ENCODE measurements at regions not wholly inside any gene's neighbourhood (a gene's known extent, or its start where the extent isn't known, plus 50 kb on each side); places are given as distances from the start of the nearest gene placed in this dataset.

GRCh38 chr20:12345978-12346377 is 428.3 kb downstream of the BTBD3 start:
- DNase-seq (no peak), ATAC-seq (no peak)
- Histone ChIP-seq H3K4me1 (no peaks in the 10 kb centered on the region), H3K27ac (no peak overlapping the region), H3K4me3 (no peak overlapping the region), H3K36me3 (ENCODE audit: insufficient read depth in 1 of 2, low read depth in 1 of 2) (no peaks in the 10 kb centered on the region), H3K9me3 (no peaks in the 10 kb centered on the region), H3K27me3 (ENCODE audit: insufficient read depth in 3 of 3, low read length in 2 of 3) (no peaks in the 10 kb centered on the region)
- TF ChIP-seq CTCF (IDR thresholded peaks at IDR 0.05): no peak
- intact Hi-C loops (cut with DNase I): no loop called here
- whole genome bisulfite sequencing, 3 donors: 95 to 98% (median 96%) methylated on average over 2 of the region's 2 CpGs

- Histone ChIP-seq H3K4me3 (no peak overlapping the region), H3K4me1 (no peaks in the 10 kb centered on the region), H3K27me3 (ENCODE audit: insufficient read depth in 3 of 3, low read length in 2 of 3) (no peaks in the 10 kb centered on the region), H3K9me3 (no peaks in the 10 kb centered on the region), H3K36me3 (ENCODE audit: insufficient read depth in 1 of 2, low read depth in 1 of 2) (no peaks in the 10 kb centered on the region), H3K27ac (no peak overlapping the region)
- 31 to 53% (median 40%) methylated on average over 2 of the region's 2 CpGs for WGBS, 3 donors
- ATAC-seq (no peak), DNase-seq (no peak)
- no peak for TF ChIP-seq CTCF (IDR thresholded peaks at IDR 0.05)
- intact Hi-C loops (cut with DNase I): no loop called here
These were observed 436.1 kb downstream of the BTBD3 start for GRCh38 chr20:12353842-12354241.

- Histone ChIP-seq H3K27me3 (ENCODE audit: insufficient read depth in 3 of 3, low read length in 2 of 3) (no peaks in the 10 kb centered on the region), H3K27ac (no peak overlapping the region), H3K36me3 (ENCODE audit: insufficient read depth in 1 of 2, low read depth in 1 of 2) (no peaks in the 10 kb centered on the region), H3K4me1 (no peaks in the 10 kb centered on the region), H3K9me3 (no peaks in the 10 kb centered on the region), H3K4me3 (no peak overlapping the region)
- TF ChIP-seq CTCF (IDR thresholded peaks at IDR 0.05): no peak
- no peak for DNase-seq
- intact Hi-C loops (cut with DNase I): no loop called here
- WGBS, 3 donors: 48 to 57% (median 54%) methylated on average over 1 of the region's 1 CpG
- no peak for ATAC-seq
These were observed 437.0 kb downstream of the BTBD3 start for GRCh38 chr20:12354725-12355124.

- DNase-seq: no peak
- Histone ChIP-seq H3K4me1 (no peaks in the 10 kb centered on the region), H3K9me3 (no peaks in the 10 kb centered on the region), H3K36me3 (ENCODE audit: insufficient read depth in 1 of 2, low read depth in 1 of 2) (no peaks in the 10 kb centered on the region), H3K27me3 (ENCODE audit: insufficient read depth in 3 of 3, low read length in 2 of 3) (no peaks in the 10 kb centered on the region), H3K4me3 (no peak overlapping the region), H3K27ac (no peak overlapping the region)
- 93 to 100% (median 96%) methylated on average over 1 of the region's 1 CpG for WGBS, 3 donors
- TF ChIP-seq CTCF (IDR thresholded peaks at IDR 0.05): no peak
- ATAC-seq: no peak
- intact Hi-C loops (cut with DNase I): no loop called here
These were observed 437.5 kb downstream of the BTBD3 start for GRCh38 chr20:12355185-12355584.

GRCh38 chr20:12358006-12358654 is 440.4 kb downstream of the BTBD3 start:
- H3K4me1 ChIP-seq: no peaks in the 10 kb centered on the region
- H3K27ac ChIP-seq: no peak overlapping the region
- DNase-seq: no peak
- 83 to 88% (median 85%) methylated on average over 4 of the region's 4 CpGs for WGBS, 3 donors
- no peak overlapping the region for H3K4me3 ChIP-seq
- no peak for ATAC-seq
- no peaks in the 10 kb centered on the region for H3K27me3 ChIP-seq (ENCODE audit: insufficient read depth in 3 of 3, low read length in 2 of 3)
- intact Hi-C loops (cut with DNase I): no loop called here
- TF ChIP-seq CTCF (IDR thresholded peaks at IDR 0.05): no peak
- H3K9me3 ChIP-seq: no peaks in the 10 kb centered on the region
- no peaks in the 10 kb centered on the region for H3K36me3 ChIP-seq (ENCODE audit: insufficient read depth in 1 of 2, low read depth in 1 of 2)
